B cell (primary cell): ENCODE measurements at regions not wholly inside any gene's neighbourhood (a gene's known extent, or its start where the extent isn't known, plus 50 kb on each side); places are given as distances from the start of the nearest gene placed in this dataset.

Experiments used
- ATAC-seq: fragments of 200-7000 bp; cut with Tn5 transposase; one replicate; pipeline ENCODE4 v1.10.0; 2021; ENCODE audit warnings: low read depth, mild to moderate bottlenecking, moderate number of reproducible peaks, moderate library complexity
- CTCF ChIA-PET: fragments of 350-600 bp; sonication (Branson Sonifier 250); formaldehyde crosslinking; loops from one replicate; lab custom pipeline; 2021; ENCODE audit warnings: antibody characterized with exemption, inconsistent platforms; lab: Charles Lee
- POLR2A ChIA-PET: fragments of 350-600 bp; sonication (Branson Sonifier 250); formaldehyde crosslinking; loops from one replicate; lab custom pipeline; 2021; ENCODE audit warnings: antibody characterized with exemption; lab: Charles Lee
- DNase-seq: peaks from one replicate; pipeline ENCODE4 v3.0.0; 2013
- H2AFZ ChIP-seq: 2 replicates; pipeline ENCODE4 v1.6.1; 2012; ENCODE audit warnings: mild to moderate bottlenecking, low read depth, low read length; ENCODE audit not compliant: insufficient read depth, poor library complexity, severe bottlenecking
- H3K27ac ChIP-seq, 2 donors: 1 replicate in 1 of 2; 2 replicates in 1 of 2; pipeline ENCODE4 v1.5.1; 2012 to 2013; ENCODE audit warnings: low read length in 2 of 2, mild to moderate bottlenecking in 2 of 2, moderate library complexity in 1 of 2
- H3K27me3 ChIP-seq, 4 experiments: fragments of 200-600 bp in 1 of 4; sonication (generic) in 1 of 4; replicated peaks in 1 of 4; 1 replicate in 2 of 4; 2 replicates in 2 of 4; pipeline versions ENCODE4 v1.6.1 to v1.7.0; 2013 to 2016; ENCODE audit warnings: low read length in 3 of 4, mild to moderate bottlenecking in 2 of 4, mixed read lengths in 1 of 4, moderate library complexity in 1 of 4; ENCODE audit not compliant: insufficient read depth in 4 of 4, control insufficient read depth in 3 of 4; ENCODE audit errors: control extremely low read depth in 1 of 4
- H3K36me3 ChIP-seq, 2 experiments: replicated peaks in 1 of 2; 1 replicate in 1 of 2; 2 replicates in 1 of 2; pipeline versions ENCODE4 v1.6.1 to v1.7.1; 2013; ENCODE audit warnings: low read length in 1 of 2; ENCODE audit not compliant: insufficient read depth in 2 of 2, control insufficient read depth in 1 of 2; ENCODE audit errors: control extremely low read depth in 1 of 2, extremely low read depth in 1 of 2
- H3K4me1 ChIP-seq, 2 donors: fragments of 200-600 bp in 1 of 2; sonication (generic) in 1 of 2; 1 replicate in 1 of 2; 2 replicates in 1 of 2; pipeline versions ENCODE4 v1.5.1 to v1.6.1; 2013 to 2017; ENCODE audit warnings: low read length in 2 of 2; ENCODE audit not compliant: control insufficient read depth in 2 of 2, insufficient read depth in 2 of 2
- H3K4me2 ChIP-seq: replicated peaks from 2 replicates; pipeline ENCODE3; 2012; ENCODE audit warnings: mild to moderate bottlenecking, low read depth, low read length; ENCODE audit not compliant: poor library complexity, severe bottlenecking
- H3K4me3 ChIP-seq, 5 experiments: fragments of 200-600 bp in 1 of 5; sonication (generic) in 1 of 5; 1 replicate in 3 of 5; 2 replicates in 2 of 5; pipeline versions ENCODE4 v1.5.1 to v1.7.0; 2011 to 2016; ENCODE audit warnings: low read length in 4 of 5, mild to moderate bottlenecking in 4 of 5, low read depth in 2 of 5, control low read depth in 1 of 5, moderate library complexity in 1 of 5; ENCODE audit not compliant: insufficient read depth in 1 of 5; ENCODE audit errors: control extremely low read depth in 1 of 5, extremely low read depth in 1 of 5
- H3K79me2 ChIP-seq: fragments of 200-600 bp; sonication (generic); one replicate; pipeline ENCODE4 v1.6.0; 2016; ENCODE audit warnings: low read length; ENCODE audit not compliant: control insufficient read depth, insufficient read depth
- H3K9ac ChIP-seq: fragments of 200-600 bp; sonication (generic); 2 replicates; pipeline ENCODE4 v1.6.1; 2017; ENCODE audit warnings: mild to moderate bottlenecking, low read length, moderate library complexity
- H3K9me3 ChIP-seq, 3 donors: one replicate each; pipeline versions ENCODE4 v1.6.1 to v1.7.1; 2013; ENCODE audit warnings: low read length in 2 of 3; ENCODE audit not compliant: control insufficient read depth in 2 of 3, insufficient read depth in 1 of 3; ENCODE audit errors: control extremely low read depth in 1 of 3
- H4K20me1 ChIP-seq: 2 replicates; pipeline ENCODE4 v1.6.0; 2012; ENCODE audit warnings: mild to moderate bottlenecking, low read length; ENCODE audit not compliant: insufficient read depth, control insufficient read depth, poor library complexity, severe bottlenecking
- H3K27ac Mint-ChIP-seq: one replicate; pipeline ENCODE4 v1.8.0; 2021; ENCODE audit warnings: mixed read lengths
- H3K27me3 Mint-ChIP-seq: one replicate; pipeline ENCODE4 v1.8.0; 2021; ENCODE audit warnings: mixed read lengths
- H3K4me1 Mint-ChIP-seq: one replicate; pipeline ENCODE4 v1.8.0; 2021; ENCODE audit warnings: mixed read lengths
- H3K4me3 Mint-ChIP-seq: one replicate; pipeline ENCODE4 v1.8.0; 2021; ENCODE audit warnings: mixed read lengths
- H3K9me3 Mint-ChIP-seq: one replicate; pipeline ENCODE4 v1.8.0; 2022; ENCODE audit warnings: mixed read lengths; ENCODE audit not compliant: insufficient read depth
- EZH2 ChIP-seq: IDR thresholded peaks from 2 replicates; pipeline ENCODE4 v1.6.1; 2012; ENCODE audit warnings: borderline replicate concordance, low read depth, mild to moderate bottlenecking, moderate library complexity, low read length; ENCODE audit not compliant: insufficient read depth, poor library complexity, severe bottlenecking
- WGBS: methylation state at CpG from one replicate; pipeline ENCODE4 v1.1.5; 2013; ENCODE audit warnings: missing lambda C conversion rate; ENCODE audit not compliant: insufficient coverage; 5-methylcytosine and 5-hydroxymethylcytosine counted together
- intact Hi-C: fragments of 100-400 bp; cut with micrococcal nuclease; formaldehyde crosslinking; loops from one replicate; pipeline ENCODE4 v1.10.0; 2022
- TF ChIP-seq, protein P1 (sequence below): fragments of 200-600 bp; IDR thresholded peaks from one replicate; pipeline ENCODE4 v1.8.0; 2022; ENCODE audit warnings: antibody characterized with exemption, mild to moderate bottlenecking

DNA sequence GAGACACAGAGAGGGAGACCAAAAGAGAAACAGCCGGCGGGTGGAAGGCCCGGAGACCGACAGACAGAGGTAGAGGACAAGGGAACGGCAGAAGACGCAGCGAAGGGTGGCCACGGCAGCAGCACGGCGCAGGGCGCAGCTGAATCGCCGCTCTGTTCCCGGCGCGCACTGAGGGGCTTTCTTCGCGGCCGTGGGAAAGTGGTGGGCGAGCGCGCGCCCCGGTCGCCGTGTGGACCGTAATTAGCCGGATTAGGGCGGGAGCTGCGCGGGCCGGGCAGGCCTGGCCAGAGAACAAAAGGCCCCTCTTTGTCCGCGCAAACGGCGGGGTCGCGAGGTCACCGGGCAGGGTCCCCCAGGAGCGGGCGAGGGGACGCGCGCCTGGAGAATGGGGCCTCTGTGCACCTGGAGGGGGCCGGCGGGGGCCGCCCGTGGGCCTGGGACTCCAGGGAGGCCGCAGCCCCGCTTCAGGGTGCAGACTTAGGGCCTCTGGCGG, 158.3 kb downstream of the ZFP36L2 start:
- Histone ChIP-seq H3K27me3 (no peaks in the 10 kb centered on the region), H3K4me3 (no peak overlapping the region), H3K4me1 (no peaks in the 10 kb centered on the region), H3K4me2 (no peak overlapping the region), H3K27ac (no peak overlapping the region), H3K9ac (no peak overlapping the region), H3K79me2 (no peaks in the 10 kb centered on the region), H2AFZ (no peak overlapping the region), H3K36me3 (no peaks in the 10 kb centered on the region), H4K20me1 (no peaks in the 10 kb centered on the region), H3K9me3 (no peaks in the 10 kb centered on the region)
- WGBS: 89% methylated on average over 37 of the region's 51 CpGs
- H3K4me1 Mint-ChIP-seq: no peaks in the 10 kb centered on the region
- intact Hi-C loops: no loop called here
- H3K27ac Mint-ChIP-seq: no peak overlapping the region
- POLR2A ChIA-PET: no interaction called here
- CTCF ChIA-PET: no interaction called here
- no peaks in the 10 kb centered on the region for H3K27me3 Mint-ChIP-seq
- H3K4me3 Mint-ChIP-seq: no peak overlapping the region
- TF ChIP-seq, protein P1, sequence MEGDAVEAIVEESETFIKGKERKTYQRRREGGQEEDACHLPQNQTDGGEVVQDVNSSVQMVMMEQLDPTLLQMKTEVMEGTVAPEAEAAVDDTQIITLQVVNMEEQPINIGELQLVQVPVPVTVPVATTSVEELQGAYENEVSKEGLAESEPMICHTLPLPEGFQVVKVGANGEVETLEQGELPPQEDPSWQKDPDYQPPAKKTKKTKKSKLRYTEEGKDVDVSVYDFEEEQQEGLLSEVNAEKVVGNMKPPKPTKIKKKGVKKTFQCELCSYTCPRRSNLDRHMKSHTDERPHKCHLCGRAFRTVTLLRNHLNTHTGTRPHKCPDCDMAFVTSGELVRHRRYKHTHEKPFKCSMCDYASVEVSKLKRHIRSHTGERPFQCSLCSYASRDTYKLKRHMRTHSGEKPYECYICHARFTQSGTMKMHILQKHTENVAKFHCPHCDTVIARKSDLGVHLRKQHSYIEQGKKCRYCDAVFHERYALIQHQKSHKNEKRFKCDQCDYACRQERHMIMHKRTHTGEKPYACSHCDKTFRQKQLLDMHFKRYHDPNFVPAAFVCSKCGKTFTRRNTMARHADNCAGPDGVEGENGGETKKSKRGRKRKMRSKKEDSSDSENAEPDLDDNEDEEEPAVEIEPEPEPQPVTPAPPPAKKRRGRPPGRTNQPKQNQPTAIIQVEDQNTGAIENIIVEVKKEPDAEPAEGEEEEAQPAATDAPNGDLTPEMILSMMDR: no peak
- no peak for TF ChIP-seq EZH2
- H3K9me3 Mint-ChIP-seq: peaks cover 2% of the 10 kb centered on the region
- no peak for ATAC-seq
- no peak for DNase-seq

DNA sequence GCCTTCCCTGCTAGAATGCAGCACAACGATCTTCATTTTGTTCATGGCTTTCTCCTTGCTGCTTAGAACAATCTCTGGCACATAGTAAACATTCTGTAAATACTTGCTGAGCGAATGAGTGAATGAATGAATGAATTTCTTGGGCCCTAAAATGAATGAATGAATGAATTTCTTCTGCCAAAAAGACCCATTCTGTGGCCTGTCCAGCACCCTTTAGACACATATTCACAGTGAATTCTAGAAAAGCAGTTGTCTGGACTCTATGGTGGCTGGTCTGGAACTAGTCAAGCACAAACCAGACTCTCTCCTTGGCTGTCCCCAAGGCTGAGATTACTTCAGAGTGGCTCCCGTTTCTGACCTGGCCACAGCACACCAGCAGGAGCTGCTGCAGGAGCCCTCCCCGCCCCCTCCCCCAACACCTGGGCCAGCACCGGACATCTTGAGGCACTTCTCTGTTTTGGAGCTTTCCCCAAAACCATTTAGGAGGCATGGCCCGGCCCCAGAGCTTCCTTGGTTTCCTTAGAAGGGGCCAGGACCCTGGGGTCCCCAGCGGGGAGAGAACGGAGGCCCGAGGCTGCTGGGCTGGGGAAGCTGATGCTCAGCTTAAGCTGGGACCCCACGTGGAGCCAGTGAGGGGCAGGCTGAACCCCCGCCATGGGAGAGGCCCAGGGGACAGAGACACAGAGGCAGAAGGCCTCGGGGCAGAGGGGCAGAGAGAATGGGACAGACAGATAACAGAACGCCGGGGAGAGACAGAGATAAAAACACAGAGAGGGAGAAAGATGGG, 159.0 kb downstream of the ZFP36L2 start:
- TF ChIP-seq, protein P1: no peak
- no peak for TF ChIP-seq EZH2
- intact Hi-C loops: no loop called here
- H3K27ac Mint-ChIP-seq: no peak overlapping the region
- H3K9me3 ChIP-seq: no peaks in the 10 kb centered on the region
- H3K4me3 Mint-ChIP-seq: no peak overlapping the region
- H3K27me3 ChIP-seq: no peaks in the 10 kb centered on the region
- ATAC-seq (no peak), DNase-seq (no peak)
- CTCF ChIA-PET: no interaction called here
- no peak overlapping the region for H3K9ac ChIP-seq
- H2AFZ ChIP-seq: no peak overlapping the region
- no peaks in the 10 kb centered on the region for H3K27me3 Mint-ChIP-seq
- no peaks in the 10 kb centered on the region for H3K4me1 ChIP-seq
- H3K4me1 Mint-ChIP-seq: no peaks in the 10 kb centered on the region
- no peak overlapping the region for H3K4me3 ChIP-seq
- H3K36me3 ChIP-seq: no peaks in the 10 kb centered on the region
- H3K27ac ChIP-seq: no peak overlapping the region
- H4K20me1 ChIP-seq: no peaks in the 10 kb centered on the region
- WGBS: 89% methylated on average over 11 of the region's 14 CpGs
- H3K4me2 ChIP-seq: no peak overlapping the region
- H3K79me2 ChIP-seq: no peaks in the 10 kb centered on the region
- H3K9me3 Mint-ChIP-seq: peaks cover 2% of the 10 kb centered on the region
- POLR2A ChIA-PET: interaction anchor here (0.7 kb wide), 1 partner anchor 26 kb away, joined by 5 read pairs; no protein-coding TSS in a partner anchor
